Panc1 (cell line): ENCODE measurements at regions not wholly inside any gene's neighbourhood (a gene's known extent, or its start where the extent isn't known, plus 50 kb on each side); places are given as distances from the start of the nearest gene placed in this dataset.

Experiments used
- ATAC-seq: fragments of 200-7000 bp; cut with Tn5 transposase; 2 replicates; pipeline ENCODE4 v1.9.1; 2020; ENCODE audit warnings: mild to moderate bottlenecking, moderate library complexity
- BruUV-seq: library from RNA; stranded (reverse); fragments of 400-500 nt; replicated peaks from 2 replicates; lab custom pipeline; 2021; lab: Mats Ljungman, UMichigan
- CTCF ChIA-PET: fragments of 300-600 bp; sonication (Branson Sonifier 250); formaldehyde crosslinking; loops from one replicate; lab custom pipeline; 2022; ENCODE audit warnings: antibody characterized with exemption; lab: Charles Lee
- POLR2A ChIA-PET: fragments of 300-600 bp; sonication (Branson Sonifier 250); formaldehyde crosslinking; loops from one replicate; lab custom pipeline; 2022; ENCODE audit warnings: antibody characterized with exemption; lab: Charles Lee
- DNase-seq: peaks from one replicate; pipeline ENCODE4 v3.0.0-alpha.2; 2010; ENCODE audit warnings: low read depth, low spot score
- H3K27ac ChIP-seq: 2 replicates; pipeline ENCODE4 v1.5.1; 2011; ENCODE audit warnings: mild to moderate bottlenecking, low read length, inconsistent platforms
- H3K27me3 ChIP-seq: fragments of 200-500 bp; sonication (Bioruptor generic); 2 replicates; pipeline ENCODE4 v1.6.0; 2014; ENCODE audit warnings: low read length, inconsistent platforms; ENCODE audit not compliant: control insufficient read depth, insufficient read depth
- H3K36me3 ChIP-seq: fragments of 200-500 bp; sonication (Bioruptor generic); 2 replicates; pipeline ENCODE4 v1.5.1; 2014; ENCODE audit warnings: inconsistent platforms, mild to moderate bottlenecking, low read length, moderate library complexity; ENCODE audit not compliant: control insufficient read depth, insufficient read depth
- H3K4me1 ChIP-seq: 2 replicates; pipeline ENCODE4 v1.5.1; 2011; ENCODE audit warnings: inconsistent platforms, mild to moderate bottlenecking, low read length, moderate library complexity; ENCODE audit not compliant: control insufficient read depth, insufficient read depth
- H3K4me3 ChIP-seq, 2 experiments: 2 replicates each; pipeline ENCODE4 v1.5.1; 2011 to 2012; ENCODE audit warnings: low read depth in 2 of 2, low read length in 2 of 2, mild to moderate bottlenecking in 2 of 2, inconsistent platforms in 1 of 2, moderate library complexity in 1 of 2
- H3K9me3 ChIP-seq: fragments of 200-500 bp; sonication (Bioruptor generic); 2 replicates; pipeline ENCODE4 v1.5.1; 2014; ENCODE audit warnings: low read depth, mild to moderate bottlenecking, inconsistent platforms, low read length, moderate library complexity; ENCODE audit not compliant: control insufficient read depth, insufficient read depth
- CTCF ChIP-seq: fragments of 450-650 bp; IDR thresholded peaks from 2 replicates; pipeline ENCODE4 v1.5.1; 2017; ENCODE audit warnings: mild to moderate bottlenecking
- POLR2AphosphoS5 ChIP-seq: IDR thresholded peaks from 2 replicates; pipeline ENCODE4 v1.6.1; 2012; ENCODE audit warnings: mild to moderate bottlenecking, low read depth, low read length, moderate library complexity
- REST ChIP-seq, 2 experiments: IDR thresholded peaks; 2 replicates each; pipeline ENCODE4 v1.6.1; 2011 to 2012; ENCODE audit warnings: low read depth in 2 of 2, control low read depth in 1 of 2, low read length in 1 of 2, mild to moderate bottlenecking in 1 of 2, moderate library complexity in 1 of 2; ENCODE audit not compliant: insufficient read depth in 1 of 2
- SIN3A ChIP-seq: IDR thresholded peaks from 2 replicates; pipeline ENCODE4 v1.6.1; 2012; ENCODE audit warnings: low read depth, mild to moderate bottlenecking, low read length, moderate library complexity, borderline replicate concordance; ENCODE audit not compliant: insufficient read depth
- TCF7L2 ChIP-seq: IDR thresholded peaks from 2 replicates; pipeline ENCODE4 v1.6.1; 2011; ENCODE audit warnings: mild to moderate bottlenecking, low read depth, low read length, inconsistent platforms
- in situ Hi-C: cut with HindIII; loops from 2 replicates; pipeline ENCODE4 v1.10.0; 2016; ENCODE audit warnings: low sequenced_read_pairs, low pct_unique_long_range_greater_than_20kb
- intact Hi-C: fragments of 100-400 bp; cut with micrococcal nuclease; formaldehyde crosslinking; loops from one replicate; pipeline ENCODE4 v1.10.0; 2022; ENCODE audit not compliant: unreplicated experiment

- Histone ChIP-seq H3K36me3 (no peaks in the 10 kb centered on the region), H3K9me3 (no peaks in the 10 kb centered on the region), H3K4me3 (no peak overlapping the region), H3K27ac (no peak overlapping the region), H3K4me1 (no peaks in the 10 kb centered on the region), H3K27me3 (no peaks in the 10 kb centered on the region)
- in situ Hi-C loops (no loop called here), intact Hi-C loops (no loop called here)
- ChIA-PET CTCF (no interaction called here), POLR2A (interaction anchor here (0.6 kb wide), 2 partner anchors 30 to 1216 kb away, joined by 5 read pairs; no protein-coding TSS in a partner anchor)
- ATAC-seq, result no peak
- no peak for DNase-seq
- TF ChIP-seq SIN3A (no peak), POLR2AphosphoS5 (no peak), REST (IDR thresholded peaks at IDR 0.05; ENCODE audit: insufficient read depth in 1 of 2, low read depth in 2 of 2, low read length in 1 of 2) (no peak), CTCF (no peak), TCF7L2 (no peak)
- BruUV-seq, result no TSS peak
Observed at GRCh38 chr15:98240303-98240702, 279.8 kb downstream of the ARRDC4 start.

- no peaks in the 10 kb centered on the region for H3K36me3 ChIP-seq
- in situ Hi-C loops (no loop called here), intact Hi-C loops (no loop called here)
- H3K27me3 ChIP-seq, result no peaks in the 10 kb centered on the region
- DNase-seq (no peak), ATAC-seq (no peak)
- no peak for TF ChIP-seq CTCF
- no peak for TF ChIP-seq POLR2AphosphoS5
- no peak for TF ChIP-seq SIN3A
- POLR2A ChIA-PET, result interaction anchor here (0.6 kb wide), 1 partner anchor 31 kb away, joined by 5 read pairs; no protein-coding TSS in a partner anchor
- CTCF ChIA-PET, result no interaction called here
- BruUV-seq, result no TSS peak
- no peak overlapping the region for H3K27ac ChIP-seq
- no peaks in the 10 kb centered on the region for H3K9me3 ChIP-seq
- no peak overlapping the region for H3K4me3 ChIP-seq
- H3K4me1 ChIP-seq, result no peaks in the 10 kb centered on the region
Observed at GRCh38 chr15:98241032-98241554, 280.6 kb downstream of the ARRDC4 start.
